GM12878 (cell line): ENCODE measurements at regions not wholly inside any gene's neighbourhood (a gene's known extent, or its start where the extent isn't known, plus 50 kb on each side); places are given as distances from the start of the nearest gene placed in this dataset.

Experiments used
- ATAC-seq: fragments of 200-7000 bp; cut with Tn5 transposase; 3 replicates; pipeline ENCODE4 v1.9.1; 2020; ENCODE audit warnings: mild to moderate bottlenecking, moderate library complexity
- BruUV-seq: library from RNA; stranded (reverse); fragments of 400-500 nt; replicated peaks from 2 replicates; lab custom pipeline; 2021; lab: Mats Ljungman, UMichigan
- CTCF ChIA-PET: fragments of 300-600 bp; sonication (Branson Sonifier 250); formaldehyde crosslinking; extraction: SDS; loops from one replicate; lab custom pipeline; 2021; ENCODE audit warnings: inconsistent platforms; lab: Yijun Ruan, JAX
- POLR2A ChIA-PET: fragments of 350-600 bp; formaldehyde crosslinking; extraction: SDS; loops from one replicate; lab custom pipeline; 2021; ENCODE audit warnings: inconsistent platforms; lab: Charles Lee
- RAD21 ChIA-PET: fragments of 300-600 bp; sonication (Branson Sonifier 250); formaldehyde crosslinking; loops from one replicate; lab custom pipeline; 2023; ENCODE audit warnings: antibody characterized with exemption; ENCODE audit not compliant: unreplicated experiment; lab: Charles Lee
- SMC1A ChIA-PET: fragments of 300-600 bp; sonication (Branson Sonifier 250); formaldehyde crosslinking; loops from one replicate; lab custom pipeline; 2023; ENCODE audit not compliant: unreplicated experiment, uncharacterized antibody; lab: Charles Lee
- DNase-seq: peaks from one replicate; pipeline ENCODE4 v3.0.0-alpha.2; 2011; ENCODE audit warnings: low read depth, low spot score
- FAIRE-seq: peaks from 3 replicates; lab custom pipeline; 2011; peaks lifted over from hg19 to GRCh38; lab: Jason Lieb, UNC
- H2AFZ ChIP-seq: 2 replicates; pipeline ENCODE4 v1.6.0; 2011; ENCODE audit warnings: low read depth, low read length, control low read depth; ENCODE audit not compliant: control insufficient read depth
- H3K27ac ChIP-seq: 2 replicates; pipeline ENCODE4 v1.5.1; 2011; ENCODE audit warnings: control low read depth; ENCODE audit not compliant: control insufficient read depth, insufficient read depth
- H3K27me3 ChIP-seq, 2 experiments: replicated peaks in 1 of 2; 2 replicates each; pipeline versions ENCODE4 v1.6.0 to v1.6.1; 2011; ENCODE audit warnings: low read length in 1 of 2; ENCODE audit not compliant: control insufficient read depth in 2 of 2, insufficient read depth in 2 of 2
- H3K36me3 ChIP-seq, 2 experiments: 2 replicates each; pipeline ENCODE4 v1.5.1; 2011; ENCODE audit warnings: low read length in 1 of 2; ENCODE audit not compliant: control insufficient read depth in 2 of 2, insufficient read depth in 2 of 2
- H3K4me1 ChIP-seq: 2 replicates; pipeline ENCODE4 v1.6.1; 2011; ENCODE audit warnings: mild to moderate bottlenecking, low read length, moderate library complexity, mixed read lengths; ENCODE audit not compliant: control insufficient read depth, insufficient read depth
- H3K4me2 ChIP-seq: 2 replicates; pipeline ENCODE4 v1.6.0; 2011; ENCODE audit warnings: control low read depth; ENCODE audit not compliant: control insufficient read depth, insufficient read depth
- H3K4me3 ChIP-seq: fragments of 200-600 bp; sonication (generic); 2 replicates; pipeline ENCODE4 v1.5.1; 2016
- H3K79me2 ChIP-seq: 2 replicates; pipeline ENCODE4 v1.6.0; 2011; ENCODE audit warnings: low read length; ENCODE audit not compliant: control insufficient read depth, insufficient read depth
- H3K9ac ChIP-seq: 2 replicates; pipeline ENCODE4 v1.8.0; 2011; ENCODE audit warnings: low read length, control low read depth, mixed read lengths; ENCODE audit not compliant: control insufficient read depth, insufficient read depth
- H3K9me3 ChIP-seq: replicated peaks from 3 replicates; pipeline ENCODE4 v1.5.1; 2011; ENCODE audit warnings: mild to moderate bottlenecking, low read length; ENCODE audit not compliant: control insufficient read depth, insufficient read depth
- H4K20me1 ChIP-seq: 2 replicates; pipeline ENCODE4 v1.6.0; 2011; ENCODE audit not compliant: control insufficient read depth, insufficient read depth
- ASH2L ChIP-seq: fragments of 300-600, 200-600 bp; sonication (generic); IDR thresholded peaks from 2 replicates; pipeline ENCODE4 v1.6.1; 2017; ENCODE audit warnings: low read depth, mild to moderate bottlenecking, borderline replicate concordance
- ESRRA ChIP-seq: IDR thresholded peaks from 2 replicates; pipeline ENCODE4 v1.6.1; 2012; ENCODE audit warnings: mild to moderate bottlenecking, low read length, improper control_type of control experiment
- ETV6 ChIP-seq, 2 experiments: fragments of 450-650 bp in 1 of 2; IDR thresholded peaks in 1 of 2; conservative IDR thresholded peaks in 1 of 2; 2 replicates each; pipeline ENCODE4 v1.6.1; 2014; ENCODE audit warnings: antibody characterized with exemption in 1 of 2, borderline replicate concordance in 1 of 2, low read depth in 1 of 2, mild to moderate bottlenecking in 1 of 2, moderate library complexity in 1 of 2
- JUNB ChIP-seq: IDR thresholded peaks from 2 replicates; pipeline ENCODE4 v1.6.1; 2016; ENCODE audit warnings: antibody characterized with exemption, mild to moderate bottlenecking
- NFXL1 ChIP-seq: fragments of 450-650 bp; IDR thresholded peaks from 2 replicates; pipeline ENCODE4 v1.6.1; 2017; ENCODE audit warnings: antibody characterized with exemption, mild to moderate bottlenecking, borderline replicate concordance
- RAD51 ChIP-seq: fragments of 450-650 bp; IDR thresholded peaks from 2 replicates; pipeline ENCODE4 v1.6.1; 2016; ENCODE audit warnings: moderate library complexity, mild to moderate bottlenecking, inconsistent platforms
- SIX5 ChIP-seq: IDR thresholded peaks from 2 replicates; pipeline ENCODE4 v1.6.1; 2011; ENCODE audit warnings: mild to moderate bottlenecking, low read depth, low read length, moderate library complexity; ENCODE audit not compliant: severe bottlenecking
- SREBF1 ChIP-seq: IDR thresholded peaks from 2 replicates; pipeline ENCODE4 v1.6.1; 2012; ENCODE audit warnings: mild to moderate bottlenecking, low read length
- YBX1 ChIP-seq: fragments of 450-650 bp; IDR thresholded peaks from 2 replicates; pipeline ENCODE4 v1.6.1; 2016; ENCODE audit warnings: antibody characterized with exemption
- ZBED1 ChIP-seq: IDR thresholded peaks from 2 replicates; pipeline ENCODE4 v1.6.1; 2016; ENCODE audit warnings: borderline replicate concordance
- ZNF217 ChIP-seq: fragments of 450-650 bp; IDR thresholded peaks from 2 replicates; pipeline ENCODE4 v1.6.1; 2017; ENCODE audit warnings: antibody characterized with exemption, mild to moderate bottlenecking
- WGBS: methylation state at CpG from one replicate; pipeline ENCODE4 v1.1.6; 2016; ENCODE audit warnings: low lambda C conversion rate; ENCODE audit not compliant: insufficient replicate concordance, insufficient coverage; ENCODE audit errors: missing lambda C conversion rate; 5-methylcytosine and 5-hydroxymethylcytosine counted together
- in situ Hi-C: fragments of 300-500 bp; cut with MboI; formaldehyde crosslinking; loops from 9 replicates; pipeline ENCODE4 v1.14.3; 2018; ENCODE audit warnings: mixed read lengths
- intact Hi-C: fragments of 100-400 bp; cut with micrococcal nuclease; formaldehyde crosslinking; loops from one replicate; pipeline ENCODE4 v1.14.2; 2022; ENCODE audit not compliant: unreplicated experiment
- TF ChIP-seq, protein P1 (sequence below): fragments of 450-650 bp; IDR thresholded peaks from 2 replicates; pipeline ENCODE4 v1.6.1; 2014; ENCODE audit warnings: mild to moderate bottlenecking
- TF ChIP-seq, protein P2 (sequence below): fragments of 450-650 bp; IDR thresholded peaks from 2 replicates; pipeline ENCODE4 v1.6.1; 2017; ENCODE audit warnings: antibody characterized with exemption, mild to moderate bottlenecking, moderate library complexity
- TF ChIP-seq, protein P3 (sequence below): fragments of 450-650 bp; IDR thresholded peaks from 2 replicates; pipeline ENCODE4 v1.6.1; 2018; ENCODE audit warnings: mild to moderate bottlenecking, low read depth, moderate library complexity; ENCODE audit not compliant: partially characterized antibody

DNA sequence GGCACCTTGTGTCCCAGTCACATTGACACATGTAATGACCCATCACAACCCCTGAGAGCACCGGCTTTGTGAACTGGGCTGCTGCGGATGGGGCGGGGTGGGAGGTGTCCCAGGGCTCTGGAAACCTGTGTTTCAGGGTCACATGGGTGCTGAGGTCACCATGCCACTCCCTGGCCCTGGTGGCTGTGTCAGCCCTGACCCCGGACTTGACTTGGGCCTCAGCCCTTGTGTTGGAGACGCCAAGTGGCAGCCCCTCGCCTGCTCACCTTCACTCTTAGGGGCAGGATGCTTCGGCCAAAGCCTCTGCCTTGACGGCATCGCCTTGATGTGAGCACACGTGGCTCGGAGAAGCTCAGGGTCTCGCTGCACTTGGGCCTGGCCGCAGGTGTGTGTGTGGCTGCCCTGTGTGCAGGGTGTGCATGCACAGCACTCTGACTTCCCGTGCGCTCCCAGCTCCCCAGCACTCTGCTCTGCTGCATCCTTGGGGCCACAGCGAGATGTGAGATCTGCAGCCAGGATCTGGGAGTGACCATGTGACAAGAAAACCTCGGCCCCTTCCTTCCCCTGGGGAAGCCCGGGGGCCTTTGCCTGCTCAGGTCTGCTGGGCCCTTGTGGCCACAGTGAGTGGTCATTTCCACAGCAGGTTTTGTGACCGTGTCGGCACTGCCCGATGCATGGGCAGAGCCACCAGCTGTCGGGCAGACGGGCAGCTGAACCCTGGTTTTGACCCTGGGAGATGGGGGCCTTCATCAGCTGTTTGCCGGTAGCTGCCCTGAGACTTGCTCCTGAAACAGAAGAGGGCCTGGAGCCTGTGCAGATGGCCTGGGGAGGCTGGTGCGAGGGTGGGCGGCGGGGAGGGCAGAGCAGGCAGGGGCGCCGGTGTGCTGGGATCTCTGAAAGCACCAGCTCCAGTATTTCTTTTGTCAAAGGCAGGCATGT lies 167.4 kb downstream of the KIF26A start:
- H3K79me2 ChIP-seq: no peaks in the 10 kb centered on the region
- no peak overlapping the region for H3K27ac ChIP-seq
- ATAC-seq (no peak), FAIRE-seq (no peak), DNase-seq (no peak)
- ChIA-PET SMC1A (no interaction called here), CTCF (no interaction called here), POLR2A (no interaction called here), RAD21 (no interaction called here)
- H3K9me3 ChIP-seq: no peaks in the 10 kb centered on the region
- intact Hi-C loops: no loop called here
- no peak overlapping the region for H3K4me3 ChIP-seq
- H3K4me2 ChIP-seq: no peak overlapping the region
- in situ Hi-C loops: no loop called here
- no peaks in the 10 kb centered on the region for H3K36me3 ChIP-seq
- TF ChIP-seq ZNF217 (no peak), NFXL1 (no peak), JUNB (no peak), ASH2L (no peak), RAD51 (no peak), SIX5 (no peak), ZBED1 (no peak), ETV6 (conservative IDR thresholded peaks at IDR 0.05 in 1 of 2, IDR thresholded peaks at IDR 0.05 in 1 of 2; ENCODE audit: borderline replicate concordance in 1 of 2, low read depth in 1 of 2) (no peak), SREBF1 (no peak), ESRRA (no peak), YBX1 (no peak)
- TF ChIP-seq, protein P1, sequence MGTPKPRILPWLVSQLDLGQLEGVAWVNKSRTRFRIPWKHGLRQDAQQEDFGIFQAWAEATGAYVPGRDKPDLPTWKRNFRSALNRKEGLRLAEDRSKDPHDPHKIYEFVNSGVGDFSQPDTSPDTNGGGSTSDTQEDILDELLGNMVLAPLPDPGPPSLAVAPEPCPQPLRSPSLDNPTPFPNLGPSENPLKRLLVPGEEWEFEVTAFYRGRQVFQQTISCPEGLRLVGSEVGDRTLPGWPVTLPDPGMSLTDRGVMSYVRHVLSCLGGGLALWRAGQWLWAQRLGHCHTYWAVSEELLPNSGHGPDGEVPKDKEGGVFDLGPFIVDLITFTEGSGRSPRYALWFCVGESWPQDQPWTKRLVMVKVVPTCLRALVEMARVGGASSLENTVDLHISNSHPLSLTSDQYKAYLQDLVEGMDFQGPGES: no peak
- TF ChIP-seq, protein P2, sequence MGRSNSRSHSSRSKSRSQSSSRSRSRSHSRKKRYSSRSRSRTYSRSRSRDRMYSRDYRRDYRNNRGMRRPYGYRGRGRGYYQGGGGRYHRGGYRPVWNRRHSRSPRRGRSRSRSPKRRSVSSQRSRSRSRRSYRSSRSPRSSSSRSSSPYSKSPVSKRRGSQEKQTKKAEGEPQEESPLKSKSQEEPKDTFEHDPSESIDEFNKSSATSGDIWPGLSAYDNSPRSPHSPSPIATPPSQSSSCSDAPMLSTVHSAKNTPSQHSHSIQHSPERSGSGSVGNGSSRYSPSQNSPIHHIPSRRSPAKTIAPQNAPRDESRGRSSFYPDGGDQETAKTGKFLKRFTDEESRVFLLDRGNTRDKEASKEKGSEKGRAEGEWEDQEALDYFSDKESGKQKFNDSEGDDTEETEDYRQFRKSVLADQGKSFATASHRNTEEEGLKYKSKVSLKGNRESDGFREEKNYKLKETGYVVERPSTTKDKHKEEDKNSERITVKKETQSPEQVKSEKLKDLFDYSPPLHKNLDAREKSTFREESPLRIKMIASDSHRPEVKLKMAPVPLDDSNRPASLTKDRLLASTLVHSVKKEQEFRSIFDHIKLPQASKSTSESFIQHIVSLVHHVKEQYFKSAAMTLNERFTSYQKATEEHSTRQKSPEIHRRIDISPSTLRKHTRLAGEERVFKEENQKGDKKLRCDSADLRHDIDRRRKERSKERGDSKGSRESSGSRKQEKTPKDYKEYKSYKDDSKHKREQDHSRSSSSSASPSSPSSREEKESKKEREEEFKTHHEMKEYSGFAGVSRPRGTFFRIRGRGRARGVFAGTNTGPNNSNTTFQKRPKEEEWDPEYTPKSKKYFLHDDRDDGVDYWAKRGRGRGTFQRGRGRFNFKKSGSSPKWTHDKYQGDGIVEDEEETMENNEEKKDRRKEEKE: no peak
- TF ChIP-seq, protein P3, sequence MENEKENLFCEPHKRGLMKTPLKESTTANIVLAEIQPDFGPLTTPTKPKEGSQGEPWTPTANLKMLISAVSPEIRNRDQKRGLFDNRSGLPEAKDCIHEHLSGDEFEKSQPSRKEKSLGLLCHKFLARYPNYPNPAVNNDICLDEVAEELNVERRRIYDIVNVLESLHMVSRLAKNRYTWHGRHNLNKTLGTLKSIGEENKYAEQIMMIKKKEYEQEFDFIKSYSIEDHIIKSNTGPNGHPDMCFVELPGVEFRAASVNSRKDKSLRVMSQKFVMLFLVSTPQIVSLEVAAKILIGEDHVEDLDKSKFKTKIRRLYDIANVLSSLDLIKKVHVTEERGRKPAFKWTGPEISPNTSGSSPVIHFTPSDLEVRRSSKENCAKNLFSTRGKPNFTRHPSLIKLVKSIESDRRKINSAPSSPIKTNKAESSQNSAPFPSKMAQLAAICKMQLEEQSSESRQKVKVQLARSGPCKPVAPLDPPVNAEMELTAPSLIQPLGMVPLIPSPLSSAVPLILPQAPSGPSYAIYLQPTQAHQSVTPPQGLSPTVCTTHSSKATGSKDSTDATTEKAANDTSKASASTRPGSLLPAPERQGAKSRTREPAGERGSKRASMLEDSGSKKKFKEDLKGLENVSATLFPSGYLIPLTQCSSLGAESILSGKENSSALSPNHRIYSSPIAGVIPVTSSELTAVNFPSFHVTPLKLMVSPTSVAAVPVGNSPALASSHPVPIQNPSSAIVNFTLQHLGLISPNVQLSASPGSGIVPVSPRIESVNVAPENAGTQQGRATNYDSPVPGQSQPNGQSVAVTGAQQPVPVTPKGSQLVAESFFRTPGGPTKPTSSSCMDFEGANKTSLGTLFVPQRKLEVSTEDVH: no peak
- BruUV-seq: no TSS peak
- H4K20me1 ChIP-seq: no peaks in the 10 kb centered on the region
- WGBS: 42% methylated on average over 27 of the region's 29 CpGs
- no peak overlapping the region for H3K9ac ChIP-seq
- no peak overlapping the region for H2AFZ ChIP-seq
- no peaks in the 10 kb centered on the region; a peak in 1 of 4 replicates for H3K27me3 ChIP-seq
- no peaks in the 10 kb centered on the region for H3K4me1 ChIP-seq
